ENCODE measurements at regions not wholly inside any gene's neighbourhood (a gene's known extent, or its start where the extent isn't known, plus 50 kb on each side); places are given as distances from the start of the nearest gene placed in this dataset.

DNA sequence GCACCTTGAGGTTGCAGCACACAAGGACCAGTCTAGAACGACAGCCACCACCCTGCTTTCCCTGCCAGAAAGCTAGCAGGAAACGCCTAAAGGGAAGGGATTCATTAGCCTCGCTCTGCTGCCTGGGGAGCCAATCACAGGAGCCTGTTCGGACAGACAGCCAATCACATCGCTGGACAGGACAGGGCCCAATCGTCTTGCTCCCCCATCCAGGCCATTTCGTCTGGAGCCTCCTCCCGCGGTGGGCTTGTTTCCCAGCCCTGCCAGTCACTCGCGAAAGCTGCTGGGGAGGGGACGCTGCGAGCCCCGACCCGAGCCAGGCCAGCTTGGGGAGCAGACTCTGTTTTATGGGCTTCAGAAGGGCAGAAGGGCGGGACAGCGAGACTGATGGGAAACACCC lies 79.8 kb upstream of the NCAM1 start:
- ATAC-seq (peak; percentile 72 to 73), DNase-seq (peak; percentile 55)
- intact Hi-C loops (cut with DNase I), result no loop called here
- no peak overlapping the region for H3K27ac ChIP-seq
- no peak for TF ChIP-seq CTCF (IDR thresholded peaks at IDR 0.05)
- H3K27me3 ChIP-seq (ENCODE audit: low read depth), result no peaks in the 10 kb centered on the region
- no peaks in the 10 kb centered on the region for H3K36me3 ChIP-seq
- H3K9me3 ChIP-seq, result no peaks in the 10 kb centered on the region
- H3K4me3 ChIP-seq, result peak overlapping the region; percentile 21
- H3K4me1 ChIP-seq, result no peaks in the 10 kb centered on the region

DNA sequence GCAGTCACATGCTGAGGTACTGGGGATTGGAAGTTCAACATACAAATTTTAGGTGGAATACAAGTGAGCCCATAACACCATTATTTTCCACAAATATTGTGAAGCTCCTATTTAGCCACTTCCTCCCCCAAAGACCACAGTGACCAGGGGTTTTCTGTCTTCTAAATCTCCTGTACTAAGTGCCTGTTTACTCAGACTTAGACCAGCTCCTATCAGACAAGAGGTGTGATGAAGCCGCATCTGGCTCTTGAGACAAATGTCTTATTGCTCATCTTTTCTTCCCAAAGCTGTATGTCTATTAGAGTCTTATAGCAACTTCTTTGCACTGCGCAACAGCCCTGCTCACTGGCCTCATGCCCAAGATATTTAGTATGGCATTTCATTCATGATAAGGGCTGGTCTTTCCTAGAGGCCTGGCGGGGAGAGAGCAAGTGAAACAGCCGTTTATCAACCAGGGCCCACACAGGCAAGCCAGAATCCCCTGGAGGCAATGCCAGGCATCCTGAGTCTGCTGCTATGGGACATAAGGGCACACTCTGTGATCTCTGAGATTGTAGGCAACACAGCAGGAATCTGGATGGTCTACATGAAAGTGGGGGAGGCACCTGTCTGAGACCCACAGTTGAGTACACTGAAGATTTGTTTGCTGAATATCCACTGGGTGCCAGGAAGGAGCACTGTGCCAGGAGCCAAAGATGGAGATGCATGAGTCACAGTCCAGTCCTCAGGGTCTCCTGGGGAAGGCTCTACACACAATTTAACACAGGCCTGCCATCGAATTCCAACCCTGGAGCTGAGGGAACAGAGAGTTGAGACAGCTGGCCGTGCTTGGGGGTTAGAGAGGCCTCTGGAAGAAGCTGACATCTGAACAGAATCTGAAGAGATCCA lies 78.5 kb upstream of the NCAM1 start:
- no peaks in the 10 kb centered on the region for H3K27me3 ChIP-seq (ENCODE audit: low read depth)
- no peaks in the 10 kb centered on the region for H3K9me3 ChIP-seq
- TF ChIP-seq CTCF (IDR thresholded peaks at IDR 0.05), result no peak
- ATAC-seq (no peak), DNase-seq (no peak)
- no peak overlapping the region for H3K4me3 ChIP-seq
- no peak overlapping the region for H3K27ac ChIP-seq
- no peaks in the 10 kb centered on the region for H3K4me1 ChIP-seq
- intact Hi-C loops (cut with DNase I), result no loop called here
- H3K36me3 ChIP-seq, result no peaks in the 10 kb centered on the region

DNA sequence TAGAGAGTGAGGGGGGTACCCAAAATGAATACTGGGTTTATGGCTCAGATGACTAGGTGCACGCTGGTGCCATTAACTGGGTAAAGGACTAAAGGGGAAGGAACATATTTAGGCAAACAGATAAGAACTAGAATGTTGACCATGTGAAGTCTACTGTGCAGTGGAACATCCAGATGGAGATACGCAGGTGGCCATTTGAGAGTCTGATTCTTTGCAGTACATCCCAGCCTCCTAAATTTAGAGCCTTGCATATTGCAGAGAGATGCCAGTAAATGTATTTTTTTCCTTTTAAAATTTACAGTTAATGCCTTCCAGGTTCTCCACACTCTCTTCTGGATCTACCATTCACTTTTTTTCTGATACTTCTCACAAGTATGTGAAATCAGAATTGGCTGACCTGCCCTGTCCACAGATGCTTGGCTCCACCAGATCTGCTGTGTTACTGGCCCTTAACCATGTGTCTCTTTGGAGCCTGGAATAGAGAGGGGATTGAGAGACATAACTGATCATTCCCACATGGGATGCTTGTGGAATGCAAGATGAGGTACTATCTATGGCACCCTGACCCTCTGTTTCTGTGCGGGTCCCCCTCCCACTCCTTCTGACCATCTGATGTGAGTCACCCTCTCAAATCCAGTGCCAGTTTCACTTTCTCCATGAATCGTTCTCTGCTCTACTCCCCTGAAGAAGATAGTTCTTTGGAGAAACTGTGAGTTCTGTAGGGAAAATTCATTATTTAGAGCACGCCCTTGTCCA lies 77.0 kb upstream of the NCAM1 start:
- no peak for TF ChIP-seq CTCF (IDR thresholded peaks at IDR 0.05)
- H3K27me3 ChIP-seq (ENCODE audit: low read depth), result no peaks in the 10 kb centered on the region
- H3K9me3 ChIP-seq, result no peaks in the 10 kb centered on the region
- DNase-seq (no peak), ATAC-seq (no peak)
- H3K27ac ChIP-seq, result no peak overlapping the region
- H3K4me3 ChIP-seq, result no peak overlapping the region
- no peaks in the 10 kb centered on the region for H3K4me1 ChIP-seq
- intact Hi-C loops (cut with DNase I), result no loop called here
- H3K36me3 ChIP-seq, result no peaks in the 10 kb centered on the region

DNA sequence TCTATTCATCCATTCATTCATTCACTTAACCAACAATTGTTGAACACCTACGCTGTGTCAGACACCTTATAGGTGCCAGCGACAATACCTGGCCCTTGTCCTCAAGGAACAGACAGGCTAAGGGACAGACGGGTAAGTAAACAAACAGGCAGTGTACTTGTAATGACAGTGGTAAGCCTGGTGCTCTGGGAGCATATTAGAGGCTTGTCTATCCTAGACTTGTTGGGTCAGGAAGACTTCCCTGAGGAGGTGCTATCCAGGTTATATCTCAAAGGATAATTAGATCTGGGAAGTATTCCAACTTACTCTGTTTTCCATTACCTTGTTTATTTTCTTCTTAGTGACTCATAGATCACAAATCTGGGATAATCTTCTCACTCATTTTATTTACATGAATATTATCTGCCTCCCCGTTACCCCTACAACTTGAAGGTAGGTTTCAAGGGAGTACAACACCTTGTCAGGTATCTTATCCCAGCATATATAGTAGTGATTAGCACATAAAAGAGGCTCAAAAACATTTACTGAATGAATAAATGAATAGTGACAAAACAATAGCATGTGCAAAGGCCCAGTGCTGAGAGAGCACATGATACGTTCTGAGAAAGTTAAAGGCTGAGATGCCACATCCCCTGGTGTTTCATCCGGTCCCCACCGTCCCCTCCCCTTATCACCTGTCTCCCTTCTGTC lies 75.3 kb upstream of the NCAM1 start:
- no peaks in the 10 kb centered on the region for H3K36me3 ChIP-seq
- no peaks in the 10 kb centered on the region for H3K4me1 ChIP-seq
- ATAC-seq (no peak), DNase-seq (no peak)
- no peak overlapping the region for H3K27ac ChIP-seq
- peaks cover under 1% of the 10 kb centered on the region for H3K27me3 ChIP-seq (ENCODE audit: low read depth)
- TF ChIP-seq CTCF (IDR thresholded peaks at IDR 0.05), result no peak
- H3K9me3 ChIP-seq, result no peaks in the 10 kb centered on the region
- H3K4me3 ChIP-seq, result no peak overlapping the region
- intact Hi-C loops (cut with DNase I), result no loop called here

All from lower lobe of right lung (tissue), 2 donors.